Panc1 (cell line): ENCODE measurements at regions not wholly inside any gene's neighbourhood (a gene's known extent, or its start where the extent isn't known, plus 50 kb on each side); places are given as distances from the start of the nearest gene placed in this dataset.

Experiments used
- POLR2AphosphoS5 ChIP-seq: IDR thresholded peaks from 2 replicates; pipeline ENCODE4 v1.6.1; 2012; ENCODE audit warnings: mild to moderate bottlenecking, low read depth, low read length, moderate library complexity
- TF ChIP-seq, protein P1 (sequence below): fragments of 450-650 bp; IDR thresholded peaks from 2 replicates; pipeline ENCODE4 v1.5.1; 2017; ENCODE audit warnings: mild to moderate bottlenecking

DNA sequence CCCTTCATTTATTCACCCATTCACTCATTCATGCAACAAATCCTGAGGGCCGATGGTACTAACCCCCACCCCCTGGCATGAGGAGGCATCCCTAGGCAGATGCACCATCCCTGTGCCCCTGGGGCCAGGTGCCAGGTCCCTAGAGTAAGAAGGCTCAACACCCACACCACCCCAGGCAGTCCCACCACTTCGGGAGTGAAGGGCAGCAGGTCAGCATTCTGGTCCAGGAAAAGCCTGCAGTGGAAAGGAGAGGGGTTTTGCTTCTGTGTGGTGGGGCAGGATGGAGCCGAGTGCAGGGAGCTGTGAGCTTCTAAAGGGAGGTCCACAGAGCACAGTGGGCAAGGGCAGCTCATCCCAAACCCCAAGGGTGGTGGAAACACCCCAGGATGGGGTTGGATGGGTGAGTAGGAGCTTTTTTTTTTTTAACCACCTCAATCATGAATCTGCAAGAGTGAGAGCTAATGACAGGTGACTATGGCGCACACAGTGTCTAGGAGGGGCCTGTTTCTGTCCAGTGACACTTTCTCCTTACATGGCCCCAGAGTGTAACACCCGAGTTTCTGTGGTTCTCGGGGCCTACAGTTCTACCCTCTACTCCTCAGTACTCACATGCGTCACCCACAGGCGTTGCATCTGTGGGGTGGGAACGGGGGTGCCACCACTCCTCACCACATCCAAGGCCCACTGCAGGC, 414.3 kb downstream of the TMEM121 start:
- TF ChIP-seq, protein P1, sequence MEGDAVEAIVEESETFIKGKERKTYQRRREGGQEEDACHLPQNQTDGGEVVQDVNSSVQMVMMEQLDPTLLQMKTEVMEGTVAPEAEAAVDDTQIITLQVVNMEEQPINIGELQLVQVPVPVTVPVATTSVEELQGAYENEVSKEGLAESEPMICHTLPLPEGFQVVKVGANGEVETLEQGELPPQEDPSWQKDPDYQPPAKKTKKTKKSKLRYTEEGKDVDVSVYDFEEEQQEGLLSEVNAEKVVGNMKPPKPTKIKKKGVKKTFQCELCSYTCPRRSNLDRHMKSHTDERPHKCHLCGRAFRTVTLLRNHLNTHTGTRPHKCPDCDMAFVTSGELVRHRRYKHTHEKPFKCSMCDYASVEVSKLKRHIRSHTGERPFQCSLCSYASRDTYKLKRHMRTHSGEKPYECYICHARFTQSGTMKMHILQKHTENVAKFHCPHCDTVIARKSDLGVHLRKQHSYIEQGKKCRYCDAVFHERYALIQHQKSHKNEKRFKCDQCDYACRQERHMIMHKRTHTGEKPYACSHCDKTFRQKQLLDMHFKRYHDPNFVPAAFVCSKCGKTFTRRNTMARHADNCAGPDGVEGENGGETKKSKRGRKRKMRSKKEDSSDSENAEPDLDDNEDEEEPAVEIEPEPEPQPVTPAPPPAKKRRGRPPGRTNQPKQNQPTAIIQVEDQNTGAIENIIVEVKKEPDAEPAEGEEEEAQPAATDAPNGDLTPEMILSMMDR, result no peak
- no peak for TF ChIP-seq POLR2AphosphoS5
